DND-41 (cell line): ENCODE measurements at regions not wholly inside any gene's neighbourhood (a gene's known extent, or its start where the extent isn't known, plus 50 kb on each side); places are given as distances from the start of the nearest gene placed in this dataset.

ENCODE experiments used
- ATAC-seq: fragments of 200-7000 bp; cut with Tn5 transposase; 3 replicates; pipeline ENCODE4 v1.9.1; 2021; ENCODE audit warnings: low read depth; ENCODE audit not compliant: insufficient read depth
- DNase-seq: peaks from one replicate; pipeline ENCODE4 v3.0.0-alpha.2; 2020
- H2AFZ ChIP-seq: 2 replicates; pipeline ENCODE4 v1.6.0; 2012; ENCODE audit warnings: low read depth, low read length
- H3K27ac ChIP-seq: 2 replicates; pipeline ENCODE4 v1.5.1; 2012; ENCODE audit warnings: low read length, inconsistent platforms
- H3K27me3 ChIP-seq: fragments of 200-600 bp; sonication (generic); 2 replicates; pipeline ENCODE4 v1.6.0; 2012; ENCODE audit warnings: low read length, mild to moderate bottlenecking, inconsistent platforms; ENCODE audit not compliant: insufficient read depth, poor library complexity
- H3K36me3 ChIP-seq: 2 replicates; pipeline ENCODE4 v1.5.1; 2012; ENCODE audit warnings: low read length, inconsistent platforms; ENCODE audit not compliant: insufficient read depth
- H3K4me1 ChIP-seq: 2 replicates; pipeline ENCODE4 v1.5.1; 2012; ENCODE audit warnings: mild to moderate bottlenecking, low read length; ENCODE audit not compliant: insufficient read depth
- H3K4me2 ChIP-seq: 2 replicates; pipeline ENCODE4 v1.6.0; 2012; ENCODE audit warnings: mild to moderate bottlenecking, moderate library complexity, low read length, inconsistent platforms; ENCODE audit not compliant: insufficient read depth
- H3K4me3 ChIP-seq, 2 experiments: fragments of 200-600 bp in 1 of 2; shearing (Covaris generic) in 1 of 2; 2 replicates each; pipeline ENCODE4 v1.5.1; 2012 to 2016; ENCODE audit warnings: inconsistent platforms in 2 of 2, low read length in 2 of 2, mild to moderate bottlenecking in 2 of 2, low read depth in 1 of 2, moderate library complexity in 1 of 2
- H3K79me2 ChIP-seq: 2 replicates; pipeline ENCODE4 v1.6.0; 2012; ENCODE audit warnings: low read length, inconsistent platforms; ENCODE audit not compliant: insufficient read depth
- H3K9ac ChIP-seq: 2 replicates; pipeline ENCODE4 v1.6.0; 2012; ENCODE audit warnings: low read depth, mild to moderate bottlenecking, inconsistent platforms, low read length, moderate library complexity
- H3K9me3 ChIP-seq: 2 replicates; pipeline ENCODE4 v1.5.1; 2012; ENCODE audit warnings: low read length, moderate library complexity, mild to moderate bottlenecking, inconsistent platforms; ENCODE audit not compliant: insufficient read depth, severe bottlenecking
- H4K20me1 ChIP-seq: 2 replicates; pipeline ENCODE4 v1.6.0; 2012; ENCODE audit warnings: low read length; ENCODE audit not compliant: insufficient read depth
- EZH2 ChIP-seq: IDR thresholded peaks from 3 replicates; pipeline ENCODE4 v1.6.1; 2012; ENCODE audit warnings: borderline replicate concordance, low read depth, mild to moderate bottlenecking, moderate library complexity, low read length, inconsistent platforms; ENCODE audit not compliant: severe bottlenecking
- TF ChIP-seq, protein P1 (sequence below): IDR thresholded peaks from 2 replicates; pipeline ENCODE4 v1.5.1; 2012; ENCODE audit warnings: borderline replicate concordance, low read length, moderate library complexity, mild to moderate bottlenecking; ENCODE audit not compliant: poor library complexity, severe bottlenecking; ENCODE audit errors: extremely low read depth

DNA sequence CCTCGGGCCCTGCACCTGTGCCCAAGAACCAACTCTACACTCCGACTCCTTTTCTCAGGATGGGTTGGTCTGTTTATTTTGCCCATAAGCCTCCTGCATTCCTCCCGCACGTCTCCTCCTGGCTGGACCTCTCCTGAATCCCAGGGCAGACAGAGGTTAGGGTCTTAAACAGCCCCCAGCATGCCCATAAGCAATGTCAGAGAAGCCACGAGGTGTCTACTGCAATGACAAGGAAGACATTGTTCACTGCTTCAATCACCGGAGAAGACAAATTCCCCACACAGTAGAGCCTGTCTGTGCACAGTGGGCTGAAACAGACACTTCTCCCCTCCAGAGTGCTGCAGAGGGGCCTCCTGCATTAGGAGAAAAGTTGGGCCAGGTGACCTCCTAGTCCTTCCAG lies 230.6 kb upstream of the RPL38 start:
- no peak for ATAC-seq
- no peaks in the 10 kb centered on the region for H3K79me2 ChIP-seq
- H2AFZ ChIP-seq: no peak overlapping the region
- no peaks in the 10 kb centered on the region for H3K36me3 ChIP-seq
- H3K4me2 ChIP-seq: no peak overlapping the region
- no peaks in the 10 kb centered on the region for H3K9me3 ChIP-seq
- TF ChIP-seq, protein P1, sequence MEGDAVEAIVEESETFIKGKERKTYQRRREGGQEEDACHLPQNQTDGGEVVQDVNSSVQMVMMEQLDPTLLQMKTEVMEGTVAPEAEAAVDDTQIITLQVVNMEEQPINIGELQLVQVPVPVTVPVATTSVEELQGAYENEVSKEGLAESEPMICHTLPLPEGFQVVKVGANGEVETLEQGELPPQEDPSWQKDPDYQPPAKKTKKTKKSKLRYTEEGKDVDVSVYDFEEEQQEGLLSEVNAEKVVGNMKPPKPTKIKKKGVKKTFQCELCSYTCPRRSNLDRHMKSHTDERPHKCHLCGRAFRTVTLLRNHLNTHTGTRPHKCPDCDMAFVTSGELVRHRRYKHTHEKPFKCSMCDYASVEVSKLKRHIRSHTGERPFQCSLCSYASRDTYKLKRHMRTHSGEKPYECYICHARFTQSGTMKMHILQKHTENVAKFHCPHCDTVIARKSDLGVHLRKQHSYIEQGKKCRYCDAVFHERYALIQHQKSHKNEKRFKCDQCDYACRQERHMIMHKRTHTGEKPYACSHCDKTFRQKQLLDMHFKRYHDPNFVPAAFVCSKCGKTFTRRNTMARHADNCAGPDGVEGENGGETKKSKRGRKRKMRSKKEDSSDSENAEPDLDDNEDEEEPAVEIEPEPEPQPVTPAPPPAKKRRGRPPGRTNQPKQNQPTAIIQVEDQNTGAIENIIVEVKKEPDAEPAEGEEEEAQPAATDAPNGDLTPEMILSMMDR: no peak
- no peak for TF ChIP-seq EZH2
- H3K27me3 ChIP-seq: peaks cover 10% of the 10 kb centered on the region
- H3K9ac ChIP-seq: no peak overlapping the region
- H3K27ac ChIP-seq: no peak overlapping the region
- no peaks in the 10 kb centered on the region for H4K20me1 ChIP-seq
- DNase-seq: no peak
- no peak overlapping the region for H3K4me3 ChIP-seq
- H3K4me1 ChIP-seq: no peaks in the 10 kb centered on the region

DNA sequence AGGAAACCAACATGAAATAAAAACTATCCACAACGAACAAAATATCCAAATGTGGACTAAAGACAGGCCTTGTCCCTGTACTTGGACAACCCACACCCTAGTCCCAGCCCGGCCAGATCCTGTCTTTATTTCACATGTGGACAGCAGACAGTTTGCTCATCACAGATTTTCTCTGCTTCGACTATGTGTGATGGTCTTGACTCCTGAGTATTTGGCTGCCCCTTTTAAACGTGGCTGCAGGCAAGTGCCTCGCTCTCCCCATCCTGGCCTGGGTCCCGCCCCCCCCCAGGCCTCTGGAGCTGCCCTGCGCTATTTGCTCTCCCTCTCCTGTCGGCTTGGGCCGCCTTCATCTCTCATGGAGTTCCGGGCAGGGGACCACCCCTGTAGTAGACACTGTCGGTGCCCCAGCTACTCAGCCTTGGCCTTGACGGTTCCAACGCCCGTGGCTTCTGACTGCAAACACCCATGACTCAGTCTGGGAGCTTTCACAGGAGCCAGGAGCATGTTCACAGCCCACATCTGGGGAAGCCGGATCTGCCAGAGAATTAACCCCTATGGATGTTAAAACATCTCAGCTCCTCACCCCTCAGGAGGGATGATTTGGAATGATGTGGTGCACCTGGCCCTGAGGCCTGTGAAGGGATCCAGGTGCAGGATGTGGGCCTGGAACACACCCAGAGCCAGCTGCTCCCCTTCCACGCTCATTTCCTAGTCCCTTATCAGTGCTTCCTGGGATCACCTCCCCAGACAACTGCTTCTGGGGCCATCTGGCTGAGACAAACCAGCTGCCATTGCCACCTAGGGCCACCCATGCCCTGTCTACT lies 229.7 kb upstream of the RPL38 start:
- Histone ChIP-seq H3K4me1 (no peaks in the 10 kb centered on the region), H3K79me2 (no peaks in the 10 kb centered on the region), H2AFZ (no peak overlapping the region), H3K27me3 (peaks cover 8% of the 10 kb centered on the region), H3K4me3 (no peak overlapping the region), H3K27ac (no peak overlapping the region), H4K20me1 (no peaks in the 10 kb centered on the region), H3K9ac (no peak overlapping the region), H3K4me2 (no peak overlapping the region), H3K9me3 (no peaks in the 10 kb centered on the region), H3K36me3 (no peaks in the 10 kb centered on the region)
- ATAC-seq (no peak), DNase-seq (no peak)
- TF ChIP-seq EZH2: no peak
- TF ChIP-seq, protein P1: no peak

GRCh38 chr17:73974536-73974935 lies 228.9 kb upstream of the RPL38 start:
- TF ChIP-seq, protein P1: no peak
- TF ChIP-seq EZH2: no peak
- Histone ChIP-seq H3K27me3 (peaks cover 5% of the 10 kb centered on the region), H3K4me1 (no peaks in the 10 kb centered on the region), H3K4me2 (no peak overlapping the region), H3K79me2 (no peaks in the 10 kb centered on the region), H4K20me1 (no peaks in the 10 kb centered on the region), H2AFZ (no peak overlapping the region), H3K9ac (no peak overlapping the region), H3K4me3 (no peak overlapping the region), H3K9me3 (no peaks in the 10 kb centered on the region), H3K36me3 (no peaks in the 10 kb centered on the region), H3K27ac (no peak overlapping the region)
- ATAC-seq (no peak), DNase-seq (no peak)
